Renal cortical epithelial cell (primary cell): ENCODE measurements at regions not wholly inside any gene's neighbourhood (a gene's known extent, or its start where the extent isn't known, plus 50 kb on each side); places are given as distances from the start of the nearest gene placed in this dataset.

Experiments used
- DNase-seq: peaks from one replicate; pipeline ENCODE4 v3.0.0-alpha.2; 2011; ENCODE audit warnings: low read depth

DNA sequence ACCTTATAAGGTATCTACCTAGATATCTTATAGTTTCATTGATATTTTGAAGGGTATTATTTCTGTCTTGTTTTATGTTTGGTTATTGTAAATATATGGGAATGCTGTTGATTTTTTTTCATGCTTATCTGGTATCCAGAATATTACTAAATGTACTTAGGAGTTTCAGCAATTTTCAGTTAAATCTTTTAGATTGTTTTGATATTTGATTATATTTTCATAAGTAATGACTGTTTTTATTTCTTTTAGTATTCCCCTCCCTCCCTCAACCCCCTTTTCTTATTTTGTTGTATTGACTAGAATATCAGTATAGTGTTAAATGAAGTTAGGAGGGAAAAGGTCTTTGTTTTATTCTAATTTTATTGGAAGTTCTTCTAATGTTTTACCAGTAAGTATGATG, 344.4 kb upstream of the PROX1 start:
- no peak for DNase-seq

GRCh38 chr1:213647864-213648650, 339.7 kb upstream of the PROX1 start:
- no peak for DNase-seq

DNA sequence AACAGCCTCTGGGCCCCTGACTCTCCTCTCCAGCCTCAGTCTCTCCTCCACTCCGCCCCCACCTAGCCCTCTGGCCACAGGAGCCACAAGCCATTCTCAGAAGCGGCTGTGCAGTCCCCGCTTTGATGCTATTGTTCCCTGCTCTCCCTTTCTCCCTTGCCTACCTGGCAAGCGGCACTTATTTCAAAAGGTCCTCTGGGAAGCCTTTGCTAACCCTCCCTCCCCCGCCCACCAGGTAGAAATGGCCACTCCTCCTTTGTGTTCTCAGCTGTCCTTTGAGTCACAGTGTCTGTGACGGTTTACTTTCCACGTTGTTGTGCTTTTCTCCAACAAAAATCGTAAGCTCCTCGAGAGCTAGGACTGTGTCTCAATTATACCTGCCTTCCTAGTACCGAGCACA, 338.4 kb upstream of the PROX1 start:
- DNase-seq: no peak

GRCh38 chr1:213650603-213651002, 337.2 kb upstream of the PROX1 start:
- no peak for DNase-seq

GRCh38 chr1:213651077-213651476, 336.7 kb upstream of the PROX1 start:
- no peak for DNase-seq

DNA sequence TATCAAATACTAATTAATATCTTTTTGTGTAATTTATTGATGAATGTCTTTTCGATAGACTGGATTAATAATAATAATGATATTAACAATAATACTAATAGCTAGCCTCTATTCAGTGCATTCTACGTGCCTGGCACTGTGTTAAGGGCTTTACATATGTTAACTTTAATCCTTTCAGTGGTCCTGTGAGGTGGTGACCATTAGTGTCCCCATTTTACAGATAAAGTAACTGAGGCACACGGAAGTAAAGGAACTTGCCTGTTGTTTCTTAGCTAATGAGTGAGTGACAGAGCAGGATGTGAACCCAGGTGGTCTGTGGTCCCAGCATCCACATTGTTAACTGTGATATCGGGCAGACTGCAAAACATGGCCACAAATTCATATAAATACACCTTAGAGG, 335.7 kb upstream of the PROX1 start:
- DNase-seq: no peak

DNA sequence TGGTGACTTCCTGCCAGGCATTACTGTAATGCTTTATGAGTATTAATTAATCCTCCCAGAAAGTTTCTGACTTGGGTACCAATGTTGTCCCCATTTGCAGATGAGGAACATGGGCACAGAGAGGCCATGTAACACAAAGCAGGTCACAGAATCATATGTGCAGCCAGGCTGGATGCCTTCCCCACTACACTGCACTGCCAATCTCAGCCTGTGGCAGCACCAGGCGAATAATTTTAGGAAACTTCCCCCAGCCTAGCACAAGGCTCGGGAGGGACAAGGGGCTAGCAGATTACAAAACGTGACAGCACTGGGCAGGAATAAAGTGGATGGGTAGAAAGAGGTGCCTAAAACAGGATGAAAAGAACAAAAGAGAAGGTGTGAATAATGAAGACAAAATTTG, 331.7 kb upstream of the PROX1 start:
- DNase-seq: no peak

DNA sequence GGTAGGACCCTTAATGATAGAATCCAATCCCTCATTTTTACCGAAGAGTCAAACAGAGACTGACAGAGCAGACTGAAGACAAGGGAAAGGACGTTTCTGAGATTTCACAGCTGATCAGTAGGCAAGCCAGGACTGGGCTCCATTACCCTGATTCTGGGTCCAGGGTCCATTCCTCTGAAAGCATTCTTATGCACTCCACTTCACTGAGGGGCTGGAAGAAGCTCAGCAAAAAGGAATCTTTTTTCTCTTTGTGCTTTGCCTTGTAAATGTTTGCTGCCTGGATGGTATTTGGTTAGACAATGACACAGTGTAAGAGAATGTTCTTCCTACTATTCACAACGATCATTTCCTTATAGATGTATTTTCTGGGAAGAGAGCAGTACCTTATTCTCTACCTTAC, 331.3 kb upstream of the PROX1 start:
- DNase-seq: no peak

DNA sequence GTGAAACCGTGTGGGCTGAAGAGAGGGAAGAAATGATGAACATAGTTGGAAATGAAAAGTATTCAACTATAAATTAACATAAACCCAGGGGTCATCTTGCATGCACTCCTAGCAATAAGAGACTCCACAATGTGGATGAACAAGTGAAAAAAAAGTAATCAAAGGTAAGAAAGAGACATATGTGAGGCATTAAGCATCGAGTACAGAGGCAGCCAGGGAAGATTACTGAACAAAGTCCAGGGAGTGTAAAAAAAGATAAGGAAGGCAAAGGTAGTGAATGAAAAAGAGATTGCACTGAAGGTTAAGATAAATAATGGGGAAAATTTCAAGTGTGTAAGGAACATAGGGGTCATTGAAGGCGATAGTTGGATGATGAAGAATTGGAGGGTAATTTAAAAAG, 330.8 kb upstream of the PROX1 start:
- DNase-seq: no peak

DNA sequence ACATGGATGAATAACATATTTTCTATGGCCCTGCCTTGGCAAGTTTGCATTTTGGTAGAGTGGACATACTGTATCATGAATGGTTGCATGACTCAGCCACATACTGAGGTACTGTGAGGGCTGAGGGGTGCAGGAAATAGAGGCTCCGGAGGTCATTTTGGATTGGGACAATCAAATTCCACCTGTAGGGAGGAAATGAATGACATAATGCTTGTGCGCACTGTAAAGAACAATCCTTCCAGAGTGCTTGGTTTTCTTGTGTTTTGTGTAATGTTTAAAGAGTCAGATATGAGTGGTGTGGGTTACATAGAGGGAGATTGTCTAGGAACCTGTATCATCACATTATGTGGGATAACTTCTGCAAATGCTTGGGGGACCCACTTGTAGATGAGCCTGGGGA, 329.9 kb upstream of the PROX1 start:
- no peak for DNase-seq

- no peak for DNase-seq
Observed at GRCh38 chr1:213658457-213658856, 329.3 kb upstream of the PROX1 start.

DNA sequence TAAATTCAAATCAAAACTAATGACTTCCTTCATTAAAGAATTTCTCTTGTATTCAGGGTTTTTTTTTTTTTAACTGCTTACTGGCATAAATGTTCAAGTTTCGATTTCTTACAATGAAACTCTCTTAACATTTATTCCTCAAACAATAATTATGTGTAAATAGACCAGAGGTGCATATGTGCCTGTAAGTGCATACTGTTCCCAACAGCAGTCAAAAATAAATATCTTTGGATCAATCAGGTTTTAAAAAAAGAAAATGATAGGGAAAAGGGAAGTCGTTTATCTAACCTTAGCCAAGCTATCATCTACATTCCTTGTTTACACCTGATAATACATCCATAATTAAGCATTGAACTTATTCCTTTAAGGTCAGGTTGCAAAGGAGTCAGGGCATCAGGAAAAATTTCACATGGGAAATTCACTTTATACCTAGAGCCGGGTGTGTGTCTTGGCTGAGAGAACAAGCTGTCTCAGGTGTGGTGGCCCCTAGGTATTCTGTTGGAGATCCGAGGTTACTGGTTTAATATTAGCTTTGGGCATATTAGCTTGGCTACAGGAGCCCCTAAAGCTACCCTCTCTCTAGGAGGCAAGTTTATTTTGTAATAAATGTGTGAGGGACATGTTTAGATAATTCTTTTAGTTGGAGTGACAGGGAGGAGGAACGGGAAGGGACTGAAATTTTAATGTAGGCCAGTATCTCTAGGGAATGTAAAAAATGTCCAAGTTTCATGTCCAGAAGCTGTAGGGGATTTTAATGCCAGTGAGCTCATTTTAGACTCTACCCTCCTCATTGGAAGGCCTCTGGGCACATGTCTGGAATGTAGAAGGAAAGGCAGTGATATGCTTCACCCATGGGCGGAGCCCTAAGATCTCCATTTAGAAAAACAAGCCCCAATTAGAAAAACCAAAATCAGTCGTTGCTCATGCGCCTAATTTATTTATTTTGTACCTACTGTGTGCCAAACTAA, 327.9 kb upstream of the PROX1 start:
- no peak for DNase-seq

DNA sequence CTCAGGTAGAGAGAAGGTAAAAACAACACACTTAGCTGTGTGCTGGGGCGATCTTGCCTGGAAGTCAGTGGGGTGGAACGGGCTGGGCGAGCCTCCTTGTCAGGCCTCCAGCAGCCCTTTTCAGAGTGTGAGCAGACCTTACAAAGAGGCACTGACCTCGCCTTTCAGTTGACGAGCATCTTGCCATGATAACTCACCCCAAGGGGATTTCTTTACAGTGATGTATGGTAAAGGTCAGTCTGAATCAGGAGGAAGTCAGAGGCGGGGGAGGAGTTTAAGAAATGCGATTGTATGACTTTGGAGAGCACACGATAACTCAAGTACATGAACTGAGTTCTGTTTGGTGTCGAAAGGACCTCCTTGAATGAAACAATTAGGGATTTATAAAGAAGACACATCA, 326.5 kb upstream of the PROX1 start:
- no peak for DNase-seq

- no peak for DNase-seq
Observed at GRCh38 chr1:213666113-213666512, 321.7 kb upstream of the PROX1 start.

- no peak for DNase-seq
Observed at GRCh38 chr1:213666922-213667321, 320.9 kb upstream of the PROX1 start.

GRCh38 chr1:213669512-213669911, 318.3 kb upstream of the PROX1 start:
- DNase-seq: no peak

- no peak for DNase-seq
Observed at GRCh38 chr1:213669964-213670691, 317.6 kb upstream of the PROX1 start.

DNA sequence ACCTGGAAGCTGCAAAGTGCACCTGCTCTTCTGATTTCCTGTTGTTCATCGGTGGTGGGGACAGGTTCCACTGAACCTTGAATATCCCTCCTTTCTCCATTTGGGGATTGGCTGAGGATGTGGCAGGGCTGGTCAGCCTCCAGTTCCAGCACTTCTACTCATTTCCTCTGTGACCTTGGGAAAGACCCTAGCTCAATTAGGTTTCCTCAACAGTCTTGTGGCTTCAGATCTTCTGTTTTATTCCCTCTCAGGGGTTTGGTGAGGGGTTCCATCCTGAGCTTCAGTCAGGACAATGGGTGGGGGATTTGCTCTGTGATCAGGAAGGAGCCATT, 317.1 kb upstream of the PROX1 start:
- DNase-seq: no peak

DNA sequence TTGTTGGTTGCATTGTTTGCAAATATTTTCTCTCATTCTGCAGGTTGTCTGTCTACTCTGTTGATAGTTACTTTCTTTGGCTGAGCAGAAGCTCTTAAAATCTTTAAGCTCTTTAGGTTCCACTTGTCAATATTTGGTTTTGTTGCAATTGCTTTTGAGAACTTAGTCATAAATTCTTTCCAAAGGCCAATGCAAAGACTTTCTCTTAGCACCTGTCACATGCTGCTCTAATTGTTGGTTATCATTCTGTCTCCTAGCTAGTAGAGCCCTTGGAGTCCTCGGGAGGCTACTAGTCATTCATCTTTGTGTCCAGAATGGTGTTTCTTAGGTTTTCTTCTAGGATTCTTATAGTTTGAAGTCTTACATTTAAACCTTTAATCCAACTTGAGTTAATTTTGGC, 312.7 kb upstream of the PROX1 start:
- DNase-seq: no peak

GRCh38 chr1:213676736-213677135, 311.0 kb upstream of the PROX1 start:
- no peak for DNase-seq

GRCh38 chr1:213678348-213678747, 309.4 kb upstream of the PROX1 start:
- no peak for DNase-seq

DNA sequence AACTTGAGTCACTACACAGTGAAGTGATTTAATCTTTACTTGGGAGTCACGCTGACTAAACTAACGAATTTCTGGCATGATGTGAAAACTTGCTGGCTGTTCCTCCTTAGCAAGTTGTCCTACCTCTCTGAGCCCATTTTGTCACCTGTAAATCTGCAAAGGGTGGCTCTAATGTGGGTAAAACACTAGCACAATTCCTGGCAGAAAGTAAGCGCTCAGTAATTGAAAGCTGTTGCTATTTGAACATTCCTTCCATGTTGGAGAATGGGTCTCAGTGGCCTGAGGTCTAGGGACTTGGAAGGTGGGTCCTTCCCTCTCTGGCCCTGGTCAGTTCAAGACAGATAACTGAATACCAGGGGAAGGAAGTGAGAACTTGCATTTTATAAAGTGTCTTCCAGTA, 309.0 kb upstream of the PROX1 start:
- DNase-seq: no peak

DNA sequence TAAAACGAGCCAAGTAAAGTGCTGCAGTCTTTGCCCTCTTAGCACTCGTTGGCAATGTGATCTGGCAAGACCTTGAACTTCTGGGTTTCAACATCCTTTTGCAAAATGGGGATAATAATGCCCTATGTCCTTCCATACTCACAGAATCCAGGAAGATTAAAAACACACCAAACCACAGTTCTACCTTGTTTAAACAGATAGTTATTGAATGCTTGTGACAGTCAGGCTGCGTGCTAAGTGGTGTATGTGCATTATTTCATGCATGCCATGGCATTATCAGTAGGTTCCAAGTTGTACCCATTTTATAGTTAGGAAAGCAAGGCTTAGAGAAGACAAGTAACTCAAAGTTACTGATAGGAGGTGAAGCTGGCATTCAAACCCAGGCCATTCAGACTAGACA, 308.6 kb upstream of the PROX1 start:
- no peak for DNase-seq
